SK-N-SH (cell line): ENCODE measurements at regions not wholly inside any gene's neighbourhood (a gene's known extent, or its start where the extent isn't known, plus 50 kb on each side); places are given as distances from the start of the nearest gene placed in this dataset.

Experiments used
- CTCF ChIP-seq: fragments of 200-600 bp; sonication (generic); IDR thresholded peaks from 2 replicates; pipeline ENCODE4 v1.6.1; 2017; ENCODE audit warnings: antibody characterized with exemption, mild to moderate bottlenecking, moderate library complexity
- JUND ChIP-seq: IDR thresholded peaks from 2 replicates; pipeline ENCODE4 v1.4.0; 2012
- TEAD4 ChIP-seq: IDR thresholded peaks from 2 replicates; pipeline ENCODE4 v1.4.0; 2012; ENCODE audit warnings: mild to moderate bottlenecking, borderline replicate concordance; ENCODE audit not compliant: insufficient read depth
- TF ChIP-seq, protein P1 (sequence below): IDR thresholded peaks from 2 replicates; pipeline ENCODE4 v1.4.0; 2012; ENCODE audit warnings: low read depth
- TF ChIP-seq, protein P2 (sequence below): IDR thresholded peaks from 2 replicates; pipeline ENCODE4; 2012

DNA sequence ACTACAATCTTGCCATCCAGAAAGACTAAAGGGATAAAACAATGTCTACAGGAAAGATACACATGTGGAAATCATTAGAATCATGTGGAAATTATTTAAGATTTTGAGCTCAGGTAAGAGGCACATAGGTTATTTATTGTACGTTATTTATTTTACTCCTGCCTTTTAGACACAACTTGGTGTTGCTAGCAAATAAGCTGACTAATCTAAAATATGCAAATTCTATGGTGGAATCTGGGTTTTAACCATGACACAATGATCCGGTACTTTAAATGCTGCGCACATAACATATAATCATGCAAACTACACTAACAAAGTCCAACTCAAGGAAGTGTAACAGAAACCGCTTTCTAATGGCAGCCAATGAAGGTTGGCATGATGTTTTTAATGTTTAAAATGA, 112.5 kb downstream of the IFI44 start:
- TF ChIP-seq TEAD4 (no peak), CTCF (no peak), JUND (no peak)
- TF ChIP-seq, protein P1, sequence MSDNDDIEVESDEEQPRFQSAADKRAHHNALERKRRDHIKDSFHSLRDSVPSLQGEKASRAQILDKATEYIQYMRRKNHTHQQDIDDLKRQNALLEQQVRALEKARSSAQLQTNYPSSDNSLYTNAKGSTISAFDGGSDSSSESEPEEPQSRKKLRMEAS, result no peak
- TF ChIP-seq, protein P2, sequence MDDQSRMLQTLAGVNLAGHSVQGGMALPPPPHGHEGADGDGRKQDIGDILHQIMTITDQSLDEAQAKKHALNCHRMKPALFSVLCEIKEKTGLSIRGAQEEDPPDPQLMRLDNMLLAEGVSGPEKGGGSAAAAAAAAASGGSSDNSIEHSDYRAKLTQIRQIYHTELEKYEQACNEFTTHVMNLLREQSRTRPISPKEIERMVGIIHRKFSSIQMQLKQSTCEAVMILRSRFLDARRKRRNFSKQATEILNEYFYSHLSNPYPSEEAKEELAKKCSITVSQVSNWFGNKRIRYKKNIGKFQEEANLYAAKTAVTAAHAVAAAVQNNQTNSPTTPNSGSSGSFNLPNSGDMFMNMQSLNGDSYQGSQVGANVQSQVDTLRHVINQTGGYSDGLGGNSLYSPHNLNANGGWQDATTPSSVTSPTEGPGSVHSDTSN, result no peak
